PC-9 (cell line): ENCODE measurements at regions not wholly inside any gene's neighbourhood (a gene's known extent, or its start where the extent isn't known, plus 50 kb on each side); places are given as distances from the start of the nearest gene placed in this dataset.

Source experiments
- BruUV-seq: library from RNA; stranded (reverse); fragments of 400-500 nt; replicated peaks from 2 replicates; lab custom pipeline; 2021; lab: Mats Ljungman, UMichigan
- CTCF ChIA-PET: fragments of 300-600 bp; sonication (Branson Sonifier 250); formaldehyde crosslinking; loops from one replicate; lab custom pipeline; 2022; ENCODE audit warnings: antibody characterized with exemption; lab: Charles Lee
- POLR2A ChIA-PET: fragments of 300-600 bp; sonication (Branson Sonifier 250); formaldehyde crosslinking; loops from one replicate; lab custom pipeline; 2022; ENCODE audit warnings: antibody characterized with exemption; ENCODE audit not compliant: unreplicated experiment; lab: Charles Lee
- DNase-seq, 2 experiments: peaks; one replicate each; pipeline versions ENCODE4 v3.0.0 to v3.0.0-alpha.2; 2015 to 2022; ENCODE audit warnings: mixed read lengths in 1 of 2
- H2AFZ ChIP-seq: fragments of 200-600 bp; sonication (generic); 2 replicates; pipeline ENCODE4 v1.8.1; 2017; ENCODE audit warnings: antibody characterized with exemption
- H3F3A ChIP-seq: fragments of 200-600 bp; sonication (generic); 2 replicates; pipeline ENCODE4 v1.8.1; 2017; ENCODE audit warnings: antibody characterized with exemption, mild to moderate bottlenecking, low read depth; ENCODE audit not compliant: insufficient read depth
- H3K27ac ChIP-seq: fragments of 200-600 bp; sonication (generic); 2 replicates; pipeline ENCODE4 v1.6.1; 2016; ENCODE audit warnings: mixed run types
- H3K27me3 ChIP-seq: fragments of 200-600 bp; sonication (generic); 2 replicates; pipeline ENCODE4 v1.6.1; 2016; ENCODE audit warnings: low read depth, mixed run types; ENCODE audit not compliant: insufficient read depth
- H3K36me3 ChIP-seq: fragments of 200-600 bp; sonication (generic); 2 replicates; pipeline ENCODE4 v1.6.1; 2016; ENCODE audit warnings: low read depth, mixed run types
- H3K4me1 ChIP-seq: fragments of 200-600 bp; sonication (generic); replicated peaks from 2 replicates; pipeline ENCODE4 v1.6.1; 2016; ENCODE audit warnings: mixed run types; ENCODE audit not compliant: insufficient read depth
- H3K4me2 ChIP-seq: fragments of 200-600 bp; sonication (generic); 2 replicates; pipeline ENCODE4 v1.6.1; 2017; ENCODE audit warnings: mixed run types
- H3K4me3 ChIP-seq: fragments of 200-600 bp; sonication (generic); 2 replicates; pipeline ENCODE4 v1.6.1; 2016; ENCODE audit warnings: mixed run types
- H3K79me2 ChIP-seq: fragments of 200-600 bp; sonication (generic); 2 replicates; pipeline ENCODE4 v1.6.1; 2017; ENCODE audit warnings: low read depth, mixed run types
- H3K9me2 ChIP-seq: fragments of 200-600 bp; sonication (generic); 2 replicates; pipeline ENCODE4 v1.8.1; 2017; ENCODE audit warnings: mild to moderate bottlenecking; ENCODE audit not compliant: insufficient read depth
- H3K9me3 ChIP-seq: fragments of 200-600 bp; sonication (generic); 2 replicates; pipeline ENCODE4 v1.8.1; 2016; ENCODE audit warnings: low read depth; ENCODE audit not compliant: insufficient read depth
- H4K20me1 ChIP-seq: fragments of 200-600 bp; sonication (generic); 2 replicates; pipeline ENCODE4 v1.8.1; 2017; ENCODE audit not compliant: insufficient read depth
- EZH2 ChIP-seq: fragments of 200-600 bp; sonication (generic); IDR thresholded peaks from 2 replicates; pipeline ENCODE4 v1.8.0; 2017; ENCODE audit warnings: antibody characterized with exemption, low read depth
- intact Hi-C: fragments of 100-400 bp; cut with micrococcal nuclease; formaldehyde crosslinking; loops from one replicate; pipeline ENCODE4 v1.10.0; 2022; ENCODE audit not compliant: unreplicated experiment
- TF ChIP-seq, protein P1 (sequence below): fragments of 200-600 bp; sonication (generic); conservative IDR thresholded peaks from 2 replicates; pipeline ENCODE4 v1.6.1; 2017; ENCODE audit warnings: mixed run types, antibody characterized with exemption, mild to moderate bottlenecking, moderate library complexity

- no peaks in the 10 kb centered on the region for H3F3A ChIP-seq
- no peaks in the 10 kb centered on the region for H3K79me2 ChIP-seq
- no peaks in the 10 kb centered on the region for H3K27me3 ChIP-seq
- ChIA-PET POLR2A (no interaction called here), CTCF (no interaction called here)
- no peaks in the 10 kb centered on the region for H3K9me2 ChIP-seq
- DNase-seq = no peak
- no peak overlapping the region for H3K4me2 ChIP-seq
- TF ChIP-seq EZH2 = no peak
- TF ChIP-seq, protein P1, sequence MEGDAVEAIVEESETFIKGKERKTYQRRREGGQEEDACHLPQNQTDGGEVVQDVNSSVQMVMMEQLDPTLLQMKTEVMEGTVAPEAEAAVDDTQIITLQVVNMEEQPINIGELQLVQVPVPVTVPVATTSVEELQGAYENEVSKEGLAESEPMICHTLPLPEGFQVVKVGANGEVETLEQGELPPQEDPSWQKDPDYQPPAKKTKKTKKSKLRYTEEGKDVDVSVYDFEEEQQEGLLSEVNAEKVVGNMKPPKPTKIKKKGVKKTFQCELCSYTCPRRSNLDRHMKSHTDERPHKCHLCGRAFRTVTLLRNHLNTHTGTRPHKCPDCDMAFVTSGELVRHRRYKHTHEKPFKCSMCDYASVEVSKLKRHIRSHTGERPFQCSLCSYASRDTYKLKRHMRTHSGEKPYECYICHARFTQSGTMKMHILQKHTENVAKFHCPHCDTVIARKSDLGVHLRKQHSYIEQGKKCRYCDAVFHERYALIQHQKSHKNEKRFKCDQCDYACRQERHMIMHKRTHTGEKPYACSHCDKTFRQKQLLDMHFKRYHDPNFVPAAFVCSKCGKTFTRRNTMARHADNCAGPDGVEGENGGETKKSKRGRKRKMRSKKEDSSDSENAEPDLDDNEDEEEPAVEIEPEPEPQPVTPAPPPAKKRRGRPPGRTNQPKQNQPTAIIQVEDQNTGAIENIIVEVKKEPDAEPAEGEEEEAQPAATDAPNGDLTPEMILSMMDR = no peak
- H4K20me1 ChIP-seq = no peaks in the 10 kb centered on the region
- peaks cover 14% of the 10 kb centered on the region; the same call in 1 of the 2 replicates for H3K4me1 ChIP-seq
- H3K27ac ChIP-seq = no peak overlapping the region
- no peak overlapping the region for H2AFZ ChIP-seq
- intact Hi-C loops = no loop called here
- BruUV-seq = no TSS peak
- no peaks in the 10 kb centered on the region for H3K36me3 ChIP-seq
- no peaks in the 10 kb centered on the region for H3K9me3 ChIP-seq
- no peak overlapping the region for H3K4me3 ChIP-seq
Measured at GRCh38 chr15:38893925-38894242, 329.3 kb upstream of the RASGRP1 start.

- H3K36me3 ChIP-seq = no peaks in the 10 kb centered on the region
- no peaks in the 10 kb centered on the region for H3K9me3 ChIP-seq
- no peaks in the 10 kb centered on the region for H3K27me3 ChIP-seq
- H2AFZ ChIP-seq = no peak overlapping the region
- no peak for DNase-seq
- H3K4me1 ChIP-seq = peaks cover 14% of the 10 kb centered on the region; the same call in 1 of the 2 replicates
- no peak for TF ChIP-seq EZH2
- TF ChIP-seq, protein P1 = no peak
- no peaks in the 10 kb centered on the region for H4K20me1 ChIP-seq
- no peak overlapping the region for H3K4me3 ChIP-seq
- ChIA-PET CTCF (no interaction called here), POLR2A (interaction anchor here (0.6 kb wide), 1 partner anchor 304 kb away, joined by 3 read pairs; no protein-coding TSS in a partner anchor)
- no peaks in the 10 kb centered on the region for H3F3A ChIP-seq
- H3K27ac ChIP-seq = no peak overlapping the region
- no TSS peak for BruUV-seq
- H3K9me2 ChIP-seq = no peaks in the 10 kb centered on the region
- no peak overlapping the region for H3K4me2 ChIP-seq
- intact Hi-C loops = no loop called here
- no peaks in the 10 kb centered on the region for H3K79me2 ChIP-seq
Measured at GRCh38 chr15:38894243-38894948, 329.8 kb upstream of the RASGRP1 start.

DNA sequence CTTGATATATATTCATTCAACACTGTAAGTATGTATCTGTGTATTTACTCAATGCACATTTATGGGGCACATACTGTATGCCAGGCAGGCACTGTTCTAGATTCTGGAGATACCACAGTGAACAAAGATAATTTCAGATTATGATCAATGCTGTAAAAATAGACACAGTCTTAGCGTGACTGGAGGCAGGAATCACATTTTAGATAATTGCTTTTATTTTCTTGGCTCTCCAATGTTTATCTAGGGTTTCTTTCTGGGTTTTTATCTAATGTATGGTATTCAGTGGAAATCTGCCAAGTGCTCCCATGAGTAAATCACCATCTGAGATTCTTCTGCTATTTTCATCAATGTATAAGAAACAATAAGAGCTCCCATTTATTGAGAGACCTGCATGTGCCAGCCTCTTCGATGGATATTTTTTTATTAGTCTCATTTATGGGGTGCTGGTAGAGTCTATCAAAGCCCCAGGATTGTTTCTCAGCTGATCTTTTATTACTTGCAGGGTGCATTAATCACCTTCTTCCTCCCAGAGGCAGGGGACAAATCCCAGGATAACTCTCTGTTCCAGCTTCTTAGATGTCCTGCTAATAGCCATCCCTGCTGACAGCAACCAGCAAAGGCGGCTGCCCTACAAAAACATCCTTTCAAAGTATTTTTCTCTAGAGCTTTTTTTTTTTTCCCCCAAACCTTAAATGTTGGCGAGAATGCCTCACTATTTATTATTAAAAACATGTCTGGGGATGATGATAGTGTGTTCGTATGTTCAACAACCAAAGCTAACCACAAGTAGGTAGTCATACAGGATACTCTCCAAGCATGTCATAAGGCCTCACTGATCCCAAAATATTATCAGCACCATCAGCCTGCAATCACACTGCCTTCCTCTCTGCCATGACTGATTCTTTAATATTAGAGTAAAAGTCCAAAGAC lies 331.0 kb upstream of the RASGRP1 start:
- Histone ChIP-seq H3K36me3 (no peaks in the 10 kb centered on the region), H4K20me1 (no peaks in the 10 kb centered on the region), H3K4me1 (peaks cover 14% of the 10 kb centered on the region; the same call in 1 of the 2 replicates), H3K9me2 (no peaks in the 10 kb centered on the region), H3K27me3 (no peaks in the 10 kb centered on the region), H3K27ac (no peak overlapping the region), H3K79me2 (no peaks in the 10 kb centered on the region), H3K9me3 (no peaks in the 10 kb centered on the region), H2AFZ (no peak overlapping the region), H3F3A (no peaks in the 10 kb centered on the region), H3K4me3 (no peak overlapping the region), H3K4me2 (no peak overlapping the region)
- CTCF ChIA-PET = no interaction called here
- intact Hi-C loops = no loop called here
- no TSS peak for BruUV-seq
- TF ChIP-seq, protein P1 = no peak
- TF ChIP-seq EZH2 = no peak
- POLR2A ChIA-PET = interaction anchor here (0.6 kb wide), 2 partner anchors 32 to 303 kb away, joined by 3 to 4 read pairs; no protein-coding TSS in a partner anchor
- DNase-seq = no peak
